GM12878 (cell line): ENCODE measurements at regions not wholly inside any gene's neighbourhood (a gene's known extent, or its start where the extent isn't known, plus 50 kb on each side); places are given as distances from the start of the nearest gene placed in this dataset.

Experiments used
- ATAC-seq: fragments of 200-7000 bp; cut with Tn5 transposase; 3 replicates; pipeline ENCODE4 v1.9.1; 2020; ENCODE audit warnings: mild to moderate bottlenecking, moderate library complexity
- BruUV-seq: library from RNA; stranded (reverse); fragments of 400-500 nt; replicated peaks from 2 replicates; lab custom pipeline; 2021; lab: Mats Ljungman, UMichigan
- CTCF ChIA-PET: fragments of 300-600 bp; sonication (Branson Sonifier 250); formaldehyde crosslinking; extraction: SDS; loops from one replicate; lab custom pipeline; 2021; ENCODE audit warnings: inconsistent platforms; lab: Yijun Ruan, JAX
- POLR2A ChIA-PET: fragments of 350-600 bp; formaldehyde crosslinking; extraction: SDS; loops from one replicate; lab custom pipeline; 2021; ENCODE audit warnings: inconsistent platforms; lab: Charles Lee
- RAD21 ChIA-PET: fragments of 300-600 bp; sonication (Branson Sonifier 250); formaldehyde crosslinking; loops from one replicate; lab custom pipeline; 2023; ENCODE audit warnings: antibody characterized with exemption; ENCODE audit not compliant: unreplicated experiment; lab: Charles Lee
- SMC1A ChIA-PET: fragments of 300-600 bp; sonication (Branson Sonifier 250); formaldehyde crosslinking; loops from one replicate; lab custom pipeline; 2023; ENCODE audit not compliant: unreplicated experiment, uncharacterized antibody; lab: Charles Lee
- DNase-seq: peaks from one replicate; pipeline ENCODE4 v3.0.0-alpha.2; 2011; ENCODE audit warnings: low read depth, low spot score
- FAIRE-seq: peaks from 3 replicates; lab custom pipeline; 2011; peaks lifted over from hg19 to GRCh38; lab: Jason Lieb, UNC
- H2AFZ ChIP-seq: 2 replicates; pipeline ENCODE4 v1.6.0; 2011; ENCODE audit warnings: low read depth, low read length, control low read depth; ENCODE audit not compliant: control insufficient read depth
- H3K27ac ChIP-seq: 2 replicates; pipeline ENCODE4 v1.5.1; 2011; ENCODE audit warnings: control low read depth; ENCODE audit not compliant: control insufficient read depth, insufficient read depth
- H3K27me3 ChIP-seq, 2 experiments: replicated peaks in 1 of 2; 2 replicates each; pipeline versions ENCODE4 v1.6.0 to v1.6.1; 2011; ENCODE audit warnings: low read length in 1 of 2; ENCODE audit not compliant: control insufficient read depth in 2 of 2, insufficient read depth in 2 of 2
- H3K36me3 ChIP-seq, 2 experiments: 2 replicates each; pipeline ENCODE4 v1.5.1; 2011; ENCODE audit warnings: low read length in 1 of 2; ENCODE audit not compliant: control insufficient read depth in 2 of 2, insufficient read depth in 2 of 2
- H3K4me1 ChIP-seq: 2 replicates; pipeline ENCODE4 v1.6.1; 2011; ENCODE audit warnings: mild to moderate bottlenecking, low read length, moderate library complexity, mixed read lengths; ENCODE audit not compliant: control insufficient read depth, insufficient read depth
- H3K4me2 ChIP-seq: 2 replicates; pipeline ENCODE4 v1.6.0; 2011; ENCODE audit warnings: control low read depth; ENCODE audit not compliant: control insufficient read depth, insufficient read depth
- H3K4me3 ChIP-seq: fragments of 200-600 bp; sonication (generic); 2 replicates; pipeline ENCODE4 v1.5.1; 2016
- H3K79me2 ChIP-seq: 2 replicates; pipeline ENCODE4 v1.6.0; 2011; ENCODE audit warnings: low read length; ENCODE audit not compliant: control insufficient read depth, insufficient read depth
- H3K9ac ChIP-seq: 2 replicates; pipeline ENCODE4 v1.8.0; 2011; ENCODE audit warnings: low read length, control low read depth, mixed read lengths; ENCODE audit not compliant: control insufficient read depth, insufficient read depth
- H3K9me3 ChIP-seq: replicated peaks from 3 replicates; pipeline ENCODE4 v1.5.1; 2011; ENCODE audit warnings: mild to moderate bottlenecking, low read length; ENCODE audit not compliant: control insufficient read depth, insufficient read depth
- H4K20me1 ChIP-seq: 2 replicates; pipeline ENCODE4 v1.6.0; 2011; ENCODE audit not compliant: control insufficient read depth, insufficient read depth
- ATF7 ChIP-seq: fragments of 450-650 bp; IDR thresholded peaks from 2 replicates; pipeline ENCODE4 v1.6.1; 2016; ENCODE audit warnings: low read depth, mild to moderate bottlenecking
- BMI1 ChIP-seq: fragments of 450-650 bp; IDR thresholded peaks from 2 replicates; pipeline ENCODE4 v1.6.1; 2016; ENCODE audit warnings: mild to moderate bottlenecking, moderate library complexity, borderline replicate concordance
- MEF2B ChIP-seq: fragments of 450-650 bp; IDR thresholded peaks from 2 replicates; pipeline ENCODE4 v1.6.1; 2018; ENCODE audit warnings: mild to moderate bottlenecking, moderate library complexity; ENCODE audit not compliant: partially characterized antibody, poor library complexity, severe bottlenecking
- POLR2AphosphoS5 ChIP-seq: IDR thresholded peaks from 2 replicates; pipeline ENCODE4 v1.6.1; 2011; ENCODE audit warnings: mild to moderate bottlenecking, low read length, inconsistent platforms
- RUNX3 ChIP-seq: IDR thresholded peaks from 2 replicates; pipeline ENCODE4 v1.6.1; 2012; ENCODE audit warnings: low read length, inconsistent platforms
- SMC3 ChIP-seq: IDR thresholded peaks from 2 replicates; pipeline ENCODE4 v1.6.1; 2011; ENCODE audit warnings: low read length, improper control_type of control experiment, borderline replicate concordance
- ZNF207 ChIP-seq: fragments of 450-650 bp; IDR thresholded peaks from 2 replicates; pipeline ENCODE4 v1.6.1; 2014; ENCODE audit warnings: antibody characterized with exemption, mild to moderate bottlenecking, borderline replicate concordance
- WGBS: methylation state at CpG from one replicate; pipeline ENCODE4 v1.1.6; 2016; ENCODE audit warnings: low lambda C conversion rate; ENCODE audit not compliant: insufficient replicate concordance, insufficient coverage; ENCODE audit errors: missing lambda C conversion rate; 5-methylcytosine and 5-hydroxymethylcytosine counted together
- in situ Hi-C: fragments of 300-500 bp; cut with MboI; formaldehyde crosslinking; loops from 9 replicates; pipeline ENCODE4 v1.14.3; 2018; ENCODE audit warnings: mixed read lengths
- intact Hi-C: fragments of 100-400 bp; cut with micrococcal nuclease; formaldehyde crosslinking; loops from one replicate; pipeline ENCODE4 v1.14.2; 2022; ENCODE audit not compliant: unreplicated experiment
- TF ChIP-seq, protein P1 (sequence below): fragments of 450-650 bp; IDR thresholded peaks from 2 replicates; pipeline ENCODE4 v1.6.1; 2017; ENCODE audit warnings: mild to moderate bottlenecking
- TF ChIP-seq, protein P2 (sequence below): IDR thresholded peaks from 2 replicates; pipeline ENCODE4 v1.6.1; 2011; ENCODE audit warnings: mild to moderate bottlenecking, low read depth, low read length, moderate library complexity; ENCODE audit not compliant: insufficient replicate concordance
- TF ChIP-seq, protein P3 (sequence below): fragments of 450-650 bp; IDR thresholded peaks from 2 replicates; pipeline ENCODE4 v1.6.1; 2017; ENCODE audit warnings: mild to moderate bottlenecking, moderate library complexity

DNA sequence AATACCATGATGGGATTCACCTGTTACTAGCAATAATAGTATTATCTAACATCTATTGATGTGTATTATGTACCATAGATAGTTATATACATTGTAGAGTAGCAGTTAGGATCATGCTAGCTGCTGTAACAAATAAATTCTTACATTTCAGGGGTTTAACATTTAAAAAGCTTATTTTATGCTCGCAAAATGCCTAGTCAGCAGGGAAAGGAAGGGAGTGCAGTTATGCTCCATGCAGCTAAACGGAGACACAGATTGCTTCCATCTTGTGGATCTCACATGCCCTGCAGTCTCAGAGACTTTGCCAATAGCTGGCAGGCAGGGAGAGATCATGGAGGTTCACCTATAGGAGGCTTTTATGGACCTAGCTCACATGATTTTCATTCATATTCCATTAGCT, 364.1 kb downstream of the TOX3 start:
- H4K20me1 ChIP-seq, result no peaks in the 10 kb centered on the region
- WGBS, result 3% methylated on average over 2 of the region's 2 CpGs
- intact Hi-C loops, result no loop called here
- no peak overlapping the region for H3K4me3 ChIP-seq
- no peak for TF ChIP-seq MEF2B
- no peak for TF ChIP-seq ZNF207
- TF ChIP-seq POLR2AphosphoS5, result no peak
- no peak for TF ChIP-seq BMI1
- TF ChIP-seq, protein P1, sequence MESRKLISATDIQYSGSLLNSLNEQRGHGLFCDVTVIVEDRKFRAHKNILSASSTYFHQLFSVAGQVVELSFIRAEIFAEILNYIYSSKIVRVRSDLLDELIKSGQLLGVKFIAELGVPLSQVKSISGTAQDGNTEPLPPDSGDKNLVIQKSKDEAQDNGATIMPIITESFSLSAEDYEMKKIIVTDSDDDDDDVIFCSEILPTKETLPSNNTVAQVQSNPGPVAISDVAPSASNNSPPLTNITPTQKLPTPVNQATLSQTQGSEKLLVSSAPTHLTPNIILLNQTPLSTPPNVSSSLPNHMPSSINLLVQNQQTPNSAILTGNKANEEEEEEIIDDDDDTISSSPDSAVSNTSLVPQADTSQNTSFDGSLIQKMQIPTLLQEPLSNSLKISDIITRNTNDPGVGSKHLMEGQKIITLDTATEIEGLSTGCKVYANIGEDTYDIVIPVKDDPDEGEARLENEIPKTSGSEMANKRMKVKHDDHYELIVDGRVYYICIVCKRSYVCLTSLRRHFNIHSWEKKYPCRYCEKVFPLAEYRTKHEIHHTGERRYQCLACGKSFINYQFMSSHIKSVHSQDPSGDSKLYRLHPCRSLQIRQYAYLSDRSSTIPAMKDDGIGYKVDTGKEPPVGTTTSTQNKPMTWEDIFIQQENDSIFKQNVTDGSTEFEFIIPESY, result no peak
- TF ChIP-seq, all 136 proteins: peak for 0
- Histone ChIP-seq H3K9ac (no peak overlapping the region), H3K27me3 (no peaks in the 10 kb centered on the region), H3K27ac (no peak overlapping the region), H3K79me2 (no peaks in the 10 kb centered on the region), H2AFZ (no peak overlapping the region), H3K4me1 (no peaks in the 10 kb centered on the region), H3K4me2 (no peak overlapping the region), H3K36me3 (no peaks in the 10 kb centered on the region), H3K9me3 (no peaks in the 10 kb centered on the region)
- ATAC-seq, result no peak
- ChIA-PET POLR2A (no interaction called here), SMC1A (interaction anchor here (1.6 kb wide), 1 partner anchor 9 kb away, joined by 5 read pairs; no protein-coding TSS in a partner anchor), RAD21 (interaction anchor here (1.8 kb wide), 1 partner anchor 9 kb away, joined by 6 read pairs; no protein-coding TSS in a partner anchor), CTCF (interaction anchor here (1.0 kb wide), 1 partner anchor 9 kb away, joined by 6 read pairs; no protein-coding TSS in a partner anchor)
- no peak for FAIRE-seq
- no TSS peak for BruUV-seq
- DNase-seq, result no peak
- in situ Hi-C loops, result loop anchor here (10.0 to 25.0 kb wide), 2 partner anchors 842 to 1104 kb away; no protein-coding TSS in a partner anchor

DNA sequence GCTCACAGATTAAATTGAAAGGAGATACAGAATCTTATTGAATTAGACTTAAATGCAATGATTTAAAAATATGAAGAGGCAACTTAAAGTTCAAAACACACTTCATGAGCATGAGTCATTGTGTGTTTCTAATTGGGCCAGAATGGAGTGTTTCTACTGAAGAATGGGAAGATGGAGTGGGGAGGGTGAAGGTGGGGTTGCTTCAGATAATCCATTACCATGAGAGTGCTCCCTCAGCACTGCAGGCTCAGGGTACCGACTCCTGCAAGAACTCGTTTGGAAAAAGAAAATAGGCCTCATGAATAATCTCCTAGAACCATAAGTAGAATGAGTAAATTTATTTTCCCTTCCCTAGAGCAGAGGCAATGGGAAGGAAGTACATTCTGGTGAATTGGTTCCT, 372.8 kb downstream of the TOX3 start:
- RAD21 ChIA-PET, result no interaction called here
- H3K79me2 ChIP-seq, result no peaks in the 10 kb centered on the region
- ATAC-seq, result no peak
- TF ChIP-seq, protein P2, sequence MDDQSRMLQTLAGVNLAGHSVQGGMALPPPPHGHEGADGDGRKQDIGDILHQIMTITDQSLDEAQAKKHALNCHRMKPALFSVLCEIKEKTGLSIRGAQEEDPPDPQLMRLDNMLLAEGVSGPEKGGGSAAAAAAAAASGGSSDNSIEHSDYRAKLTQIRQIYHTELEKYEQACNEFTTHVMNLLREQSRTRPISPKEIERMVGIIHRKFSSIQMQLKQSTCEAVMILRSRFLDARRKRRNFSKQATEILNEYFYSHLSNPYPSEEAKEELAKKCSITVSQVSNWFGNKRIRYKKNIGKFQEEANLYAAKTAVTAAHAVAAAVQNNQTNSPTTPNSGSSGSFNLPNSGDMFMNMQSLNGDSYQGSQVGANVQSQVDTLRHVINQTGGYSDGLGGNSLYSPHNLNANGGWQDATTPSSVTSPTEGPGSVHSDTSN, result no peak
- no peak for TF ChIP-seq ATF7
- TF ChIP-seq, protein P3, sequence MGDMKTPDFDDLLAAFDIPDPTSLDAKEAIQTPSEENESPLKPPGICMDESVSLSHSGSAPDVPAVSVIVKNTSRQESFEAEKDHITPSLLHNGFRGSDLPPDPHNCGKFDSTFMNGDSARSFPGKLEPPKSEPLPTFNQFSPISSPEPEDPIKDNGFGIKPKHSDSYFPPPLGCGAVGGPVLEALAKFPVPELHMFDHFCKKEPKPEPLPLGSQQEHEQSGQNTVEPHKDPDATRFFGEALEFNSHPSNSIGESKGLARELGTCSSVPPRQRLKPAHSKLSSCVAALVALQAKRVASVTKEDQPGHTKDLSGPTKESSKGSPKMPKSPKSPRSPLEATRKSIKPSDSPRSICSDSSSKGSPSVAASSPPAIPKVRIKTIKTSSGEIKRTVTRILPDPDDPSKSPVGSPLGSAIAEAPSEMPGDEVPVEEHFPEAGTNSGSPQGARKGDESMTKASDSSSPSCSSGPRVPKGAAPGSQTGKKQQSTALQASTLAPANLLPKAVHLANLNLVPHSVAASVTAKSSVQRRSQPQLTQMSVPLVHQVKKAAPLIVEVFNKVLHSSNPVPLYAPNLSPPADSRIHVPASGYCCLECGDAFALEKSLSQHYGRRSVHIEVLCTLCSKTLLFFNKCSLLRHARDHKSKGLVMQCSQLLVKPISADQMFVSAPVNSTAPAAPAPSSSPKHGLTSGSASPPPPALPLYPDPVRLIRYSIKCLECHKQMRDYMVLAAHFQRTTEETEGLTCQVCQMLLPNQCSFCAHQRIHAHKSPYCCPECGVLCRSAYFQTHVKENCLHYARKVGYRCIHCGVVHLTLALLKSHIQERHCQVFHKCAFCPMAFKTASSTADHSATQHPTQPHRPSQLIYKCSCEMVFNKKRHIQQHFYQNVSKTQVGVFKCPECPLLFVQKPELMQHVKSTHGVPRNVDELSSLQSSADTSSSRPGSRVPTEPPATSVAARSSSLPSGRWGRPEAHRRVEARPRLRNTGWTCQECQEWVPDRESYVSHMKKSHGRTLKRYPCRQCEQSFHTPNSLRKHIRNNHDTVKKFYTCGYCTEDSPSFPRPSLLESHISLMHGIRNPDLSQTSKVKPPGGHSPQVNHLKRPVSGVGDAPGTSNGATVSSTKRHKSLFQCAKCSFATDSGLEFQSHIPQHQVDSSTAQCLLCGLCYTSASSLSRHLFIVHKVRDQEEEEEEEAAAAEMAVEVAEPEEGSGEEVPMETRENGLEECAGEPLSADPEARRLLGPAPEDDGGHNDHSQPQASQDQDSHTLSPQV, result no peak
- no peak for TF ChIP-seq SMC3
- TF ChIP-seq RUNX3, result no peak

More for the DNA sequence above, 372.8 kb downstream of the TOX3 start:
- no peaks in the 10 kb centered on the region for H3K9me3 ChIP-seq
- no peak overlapping the region for H3K4me3 ChIP-seq
- no peak for DNase-seq
- no peak overlapping the region for H2AFZ ChIP-seq
- ChIA-PET CTCF (interaction anchor here (3.1 kb wide), 1 partner anchor 17 kb away, joined by 13 read pairs; no protein-coding TSS in a partner anchor), POLR2A (no interaction called here), SMC1A (no interaction called here)
- no peaks in the 10 kb centered on the region for H3K36me3 ChIP-seq
- no peak overlapping the region for H3K9ac ChIP-seq
- no peaks in the 10 kb centered on the region for H3K27me3 ChIP-seq
- FAIRE-seq, result no peak
- intact Hi-C loops, result no loop called here
- H4K20me1 ChIP-seq, result no peaks in the 10 kb centered on the region
- no peaks in the 10 kb centered on the region for H3K4me1 ChIP-seq
- BruUV-seq, result no TSS peak
- in situ Hi-C loops, result no loop called here
- no peak overlapping the region for H3K4me2 ChIP-seq
- H3K27ac ChIP-seq, result no peak overlapping the region
- 8% methylated on average over 2 of the region's 2 CpGs for WGBS
